BJ (cell line): ENCODE measurements at regions not wholly inside any gene's neighbourhood (a gene's known extent, or its start where the extent isn't known, plus 50 kb on each side); places are given as distances from the start of the nearest gene placed in this dataset.

Experiments used
- CTCF ChIA-PET: fragments of 350-600 bp; formaldehyde crosslinking; extraction: SDS; loops from one replicate; lab custom pipeline; 2021; ENCODE audit warnings: antibody characterized with exemption, inconsistent platforms; lab: Yijun Ruan, JAX
- POLR2A ChIA-PET: fragments of 300-600 bp; sonication (Branson Sonifier 250); formaldehyde crosslinking; extraction: SDS; loops from one replicate; lab custom pipeline; 2021; ENCODE audit warnings: antibody characterized with exemption; lab: Charles Lee
- DNase-seq: peaks from one replicate; pipeline ENCODE4 v3.0.0-alpha.2; 2011; ENCODE audit warnings: low read depth
- H3K27me3 ChIP-seq: 2 replicates; pipeline ENCODE4 v1.6.0; 2011; ENCODE audit warnings: low read length; ENCODE audit not compliant: control insufficient read depth, insufficient read depth
- H3K36me3 ChIP-seq: 2 replicates; pipeline ENCODE4 v1.5.1; 2011; ENCODE audit warnings: low read length; ENCODE audit not compliant: control insufficient read depth, insufficient read depth
- H3K4me3 ChIP-seq: 2 replicates; pipeline ENCODE4 v1.5.1; 2011; ENCODE audit warnings: low read depth, mild to moderate bottlenecking, control low read depth, low read length
- CTCF ChIP-seq: IDR thresholded peaks from 2 replicates; pipeline ENCODE4 v1.5.1; 2011; ENCODE audit warnings: low read depth, mild to moderate bottlenecking, control low read depth, inconsistent platforms, low read length, moderate library complexity; ENCODE audit not compliant: insufficient read depth

- POLR2A ChIA-PET = no interaction called here
- TF ChIP-seq CTCF = no peak
Measured at GRCh38 chr18:72452328-72452727, 91.8 kb downstream of the CBLN2 start.

GRCh38 chr18:72444798-72445155, 99.4 kb downstream of the CBLN2 start:
- POLR2A ChIA-PET = no interaction called here
- Histone ChIP-seq H3K4me3 (no peak overlapping the region), H3K36me3 (no peaks in the 10 kb centered on the region), H3K27me3 (no peaks in the 10 kb centered on the region)
- CTCF ChIA-PET = no interaction called here
- no peak for TF ChIP-seq CTCF
- DNase-seq = no peak

More at GRCh38 chr18:72452328-72452727, 91.8 kb downstream of the CBLN2 start:
- Histone ChIP-seq H3K4me3 (no peak overlapping the region), H3K27me3 (no peaks in the 10 kb centered on the region), H3K36me3 (no peaks in the 10 kb centered on the region)
- DNase-seq = no peak
- CTCF ChIA-PET = no interaction called here

GRCh38 chr18:72444111-72444797, 99.9 kb downstream of the CBLN2 start:
- no peaks in the 10 kb centered on the region for H3K27me3 ChIP-seq

GRCh38 chr18:72436401-72436800, 107.7 kb downstream of the CBLN2 start:
- Histone ChIP-seq H3K4me3 (no peak overlapping the region), H3K27me3 (no peaks in the 10 kb centered on the region), H3K36me3 (no peaks in the 10 kb centered on the region)
- ChIA-PET CTCF (interaction anchor here (0.6 kb wide), 1 partner anchor 720 kb away, joined by 3 read pairs; no protein-coding TSS in a partner anchor), POLR2A (no interaction called here)
- no peak for TF ChIP-seq CTCF
- no peak for DNase-seq

More at GRCh38 chr18:72444111-72444797, 99.9 kb downstream of the CBLN2 start:
- CTCF ChIA-PET = no interaction called here
- POLR2A ChIA-PET = no interaction called here
- no peak for TF ChIP-seq CTCF
- no peak for DNase-seq
- H3K36me3 ChIP-seq = no peaks in the 10 kb centered on the region
- H3K4me3 ChIP-seq = no peak overlapping the region

GRCh38 chr18:72433756-72434155, 110.4 kb downstream of the CBLN2 start:
- CTCF ChIA-PET = no interaction called here
- TF ChIP-seq CTCF = no peak
- H3K27me3 ChIP-seq = no peaks in the 10 kb centered on the region
- H3K36me3 ChIP-seq = no peaks in the 10 kb centered on the region
- POLR2A ChIA-PET = no interaction called here
- H3K4me3 ChIP-seq = no peak overlapping the region
- DNase-seq = no peak
